H1 (cell line): ENCODE measurements at regions not wholly inside any gene's neighbourhood (a gene's known extent, or its start where the extent isn't known, plus 50 kb on each side); places are given as distances from the start of the nearest gene placed in this dataset.

ENCODE experiments used
- CTCF ChIA-PET: fragments of 300-600 bp; sonication (Branson Sonifier 250); formaldehyde crosslinking; loops from one replicate; lab custom pipeline; 2021; ENCODE audit not compliant: partially characterized antibody; lab: Charles Lee
- POLR2A ChIA-PET: fragments of 300-600 bp; sonication (Branson Sonifier 250); formaldehyde crosslinking; loops from one replicate; lab custom pipeline; 2021; ENCODE audit warnings: inconsistent platforms; ENCODE audit not compliant: partially characterized antibody; lab: Charles Lee
- DNase-seq, 2 experiments: peaks; one replicate each; pipeline versions ENCODE4 v3.0.0 to v3.0.0-alpha.2; 2010 to 2022; ENCODE audit warnings: low spot score in 2 of 2, low read depth in 1 of 2, mixed read lengths in 1 of 2
- FAIRE-seq: peaks from 2 replicates; lab custom pipeline; 2011; peaks lifted over from hg19 to GRCh38; lab: Jason Lieb, UNC
- H2AFZ ChIP-seq: 2 replicates; pipeline ENCODE4 v1.8.1; 2012; ENCODE audit warnings: low read length, inconsistent platforms
- H2AK5ac ChIP-seq: 2 replicates; pipeline ENCODE4 v1.6.1; 2013; ENCODE audit warnings: low read depth, low read length
- H2BK120ac ChIP-seq: replicated peaks from 2 replicates; pipeline ENCODE3; 2013; ENCODE audit warnings: low read depth, low read length, inconsistent platforms
- H2BK12ac ChIP-seq: 2 replicates; pipeline ENCODE4 v1.6.1; 2013; ENCODE audit warnings: low read depth, low read length
- H2BK15ac ChIP-seq: 2 replicates; pipeline ENCODE4 v1.6.1; 2013; ENCODE audit warnings: low read length
- H2BK20ac ChIP-seq: 2 replicates; pipeline ENCODE4 v1.6.1; 2013; ENCODE audit warnings: low read length
- H2BK5ac ChIP-seq: 2 replicates; pipeline ENCODE4 v1.6.1; 2013; ENCODE audit warnings: low read depth, low read length
- H3K14ac ChIP-seq: 2 replicates; pipeline ENCODE4 v1.6.1; 2013; ENCODE audit warnings: inconsistent platforms; ENCODE audit not compliant: insufficient read length
- H3K18ac ChIP-seq: 2 replicates; pipeline ENCODE4 v1.6.1; 2013; ENCODE audit warnings: low read length; ENCODE audit errors: extremely low read depth
- H3K23ac ChIP-seq: 2 replicates; pipeline ENCODE4 v1.6.1; 2013; ENCODE audit warnings: inconsistent platforms; ENCODE audit not compliant: insufficient read length
- H3K23me2 ChIP-seq: 2 replicates; pipeline ENCODE4 v1.6.1; 2013; ENCODE audit warnings: low read depth, low read length
- H3K27ac ChIP-seq: 2 replicates; pipeline ENCODE4 v1.6.1; 2011; ENCODE audit warnings: low read depth, low read length, inconsistent platforms
- H3K27me3 ChIP-seq, 4 experiments: replicated peaks in 1 of 4; 1 replicate in 1 of 4; 2 replicates in 3 of 4; pipeline versions ENCODE4 v1.6.1 to v1.8.1; 2011 to 2013; ENCODE audit warnings: low read length in 3 of 4, mild to moderate bottlenecking in 3 of 4, inconsistent platforms in 2 of 4, mixed read lengths in 2 of 4, moderate library complexity in 1 of 4; ENCODE audit not compliant: control insufficient read depth in 3 of 4, insufficient read depth in 3 of 4; ENCODE audit errors: extremely low read depth in 1 of 4
- H3K36me3 ChIP-seq, 4 experiments: 2 replicates each; pipeline versions ENCODE4 v1.6.1 to v1.8.1; 2011 to 2013; ENCODE audit warnings: mild to moderate bottlenecking in 4 of 4, low read length in 3 of 4, moderate library complexity in 2 of 4, control low read depth in 1 of 4, inconsistent platforms in 1 of 4; ENCODE audit not compliant: insufficient read depth in 4 of 4, control insufficient read depth in 2 of 4
- H3K4ac ChIP-seq: replicated peaks from 2 replicates; pipeline ENCODE3; 2013; ENCODE audit warnings: low read length, low read depth, mixed read lengths, inconsistent platforms; ENCODE audit not compliant: insufficient read length
- H3K4me1 ChIP-seq, 4 experiments: replicated peaks in 1 of 4; 1 replicate in 1 of 4; 2 replicates in 3 of 4; pipeline versions ENCODE4 v1.6.1 to v1.8.1; 2011 to 2013; ENCODE audit warnings: low read length in 3 of 4, inconsistent platforms in 2 of 4, mixed read lengths in 1 of 4; ENCODE audit not compliant: insufficient read depth in 4 of 4, control insufficient read depth in 3 of 4
- H3K4me2 ChIP-seq, 2 experiments: 2 replicates each; pipeline versions ENCODE4 v1.6.1 to v1.8.1; 2011 to 2013; ENCODE audit warnings: low read depth in 2 of 2, low read length in 2 of 2, control low read depth in 1 of 2, inconsistent platforms in 1 of 2, mild to moderate bottlenecking in 1 of 2; ENCODE audit not compliant: insufficient read depth in 1 of 2
- H3K4me3 ChIP-seq, 4 experiments: fragments of 200-600, 300-600 bp in 1 of 4; sonication (generic), shearing (Covaris generic), sonication (Bioruptor Twin) in 1 of 4; 2 replicates each; pipeline versions ENCODE4 v1.5.1 to v1.8.1; 2011 to 2016; ENCODE audit warnings: low read length in 4 of 4, low read depth in 3 of 4, control low read depth in 2 of 4, inconsistent platforms in 2 of 4, mild to moderate bottlenecking in 2 of 4, mixed read lengths in 1 of 4, moderate library complexity in 1 of 4; ENCODE audit not compliant: insufficient read depth in 2 of 4; ENCODE audit errors: extremely low read depth in 1 of 4
- H3K56ac ChIP-seq: replicated peaks from 2 replicates; pipeline ENCODE3; 2013; ENCODE audit warnings: low read depth, mild to moderate bottlenecking, mixed read lengths, low read length, inconsistent platforms; ENCODE audit not compliant: insufficient read length
- H3K79me1 ChIP-seq: 2 replicates; pipeline ENCODE4 v1.6.1; 2013; ENCODE audit warnings: low read depth, low read length, control low read depth
- H3K79me2 ChIP-seq, 2 experiments: 2 replicates each; pipeline versions ENCODE4 v1.6.1 to v1.8.1; 2012 to 2013; ENCODE audit warnings: low read length in 2 of 2, mild to moderate bottlenecking in 2 of 2, inconsistent platforms in 1 of 2; ENCODE audit not compliant: insufficient read depth in 2 of 2, control insufficient read depth in 1 of 2
- H3K9ac ChIP-seq, 4 experiments: replicated peaks in 1 of 4; 1 replicate in 1 of 4; 2 replicates in 3 of 4; pipeline versions ENCODE4 v1.6.1 to v1.8.1; 2011 to 2013; ENCODE audit warnings: low read depth in 3 of 4, low read length in 3 of 4, control low read depth in 2 of 4, mild to moderate bottlenecking in 2 of 4, moderate library complexity in 2 of 4, inconsistent platforms in 1 of 4; ENCODE audit errors: extremely low read depth in 1 of 4
- H3K9me3 ChIP-seq, 2 experiments: 2 replicates each; pipeline versions ENCODE4 v1.6.1 to v1.8.1; 2012 to 2013; ENCODE audit warnings: mild to moderate bottlenecking in 2 of 2, moderate library complexity in 2 of 2, control low read depth in 1 of 2, inconsistent platforms in 1 of 2, low read depth in 1 of 2, low read length in 1 of 2, mixed read lengths in 1 of 2; ENCODE audit not compliant: insufficient read depth in 2 of 2
- H4K20me1 ChIP-seq, 2 experiments: replicated peaks in 1 of 2; 2 replicates each; pipeline versions ENCODE3 to v1.8.1; 2011 to 2013; ENCODE audit warnings: inconsistent platforms in 2 of 2, low read length in 2 of 2, mild to moderate bottlenecking in 1 of 2; ENCODE audit not compliant: insufficient read depth in 2 of 2, control insufficient read depth in 1 of 2
- H4K5ac ChIP-seq: 2 replicates; pipeline ENCODE4 v1.6.1; 2013; ENCODE audit warnings: low read length, low read depth, mixed read lengths, inconsistent platforms; ENCODE audit not compliant: insufficient read length
- H4K8ac ChIP-seq: 2 replicates; pipeline ENCODE4 v1.8.0; 2013; ENCODE audit warnings: mild to moderate bottlenecking, moderate library complexity, low read length, inconsistent platforms; ENCODE audit not compliant: insufficient read depth; ENCODE audit errors: extremely low read depth
- H4K91ac ChIP-seq: replicated peaks from 2 replicates; pipeline ENCODE3; 2013; ENCODE audit warnings: low read length, mixed read lengths, inconsistent platforms; ENCODE audit not compliant: insufficient read length
- BACH1 ChIP-seq: IDR thresholded peaks from 2 replicates; pipeline ENCODE4 v1.6.1; 2012; ENCODE audit warnings: low read length, improper control_type of control experiment
- CHD1 ChIP-seq: IDR thresholded peaks from 2 replicates; pipeline ENCODE4 v1.6.1; 2012; ENCODE audit warnings: low read depth, low read length, improper control_type of control experiment
- GTF2F1 ChIP-seq: IDR thresholded peaks from 2 replicates; pipeline ENCODE4 v1.6.1; 2012; ENCODE audit warnings: low read depth, low read length, improper control_type of control experiment, borderline replicate concordance
- MAFK ChIP-seq: IDR thresholded peaks from 2 replicates; pipeline ENCODE4 v1.6.1; 2012; ENCODE audit warnings: low read depth, mild to moderate bottlenecking, improper control_type of control experiment, low read length
- YY1 ChIP-seq: IDR thresholded peaks from 2 replicates; pipeline ENCODE4 v1.6.1; 2011; ENCODE audit warnings: low read depth, mild to moderate bottlenecking, low read length
- ZNF274 ChIP-seq: IDR thresholded peaks from 2 replicates; pipeline ENCODE4 v1.7.0; 2012; ENCODE audit warnings: low read length, borderline replicate concordance; ENCODE audit errors: extremely low read depth

- H3K79me2 ChIP-seq: no peaks in the 10 kb centered on the region
- no peaks in the 10 kb centered on the region for H3K36me3 ChIP-seq
- no peak overlapping the region for H2AFZ ChIP-seq
- no peak overlapping the region for H3K4me3 ChIP-seq
- no peak overlapping the region for H3K9ac ChIP-seq
- H3K23me2 ChIP-seq: no peaks in the 10 kb centered on the region; the same call in 1 of the 2 replicates
- FAIRE-seq (no peak), DNase-seq (no peak)
- no peak overlapping the region for H3K4me2 ChIP-seq
- no peak overlapping the region for H3K27ac ChIP-seq
- no peak for TF ChIP-seq BACH1
- no peak for TF ChIP-seq YY1
- no peak for TF ChIP-seq ZNF274
- no peak for TF ChIP-seq GTF2F1
- no peak for TF ChIP-seq CHD1
- 0 out of 2 replicates have a peak, but pooled peaks have one; percentile 8 for TF ChIP-seq MAFK
- H3K14ac ChIP-seq: no peak overlapping the region
- no peak overlapping the region for H4K91ac ChIP-seq
- ChIA-PET POLR2A (no interaction called here), CTCF (no interaction called here)
- no peaks in the 10 kb centered on the region for H3K79me1 ChIP-seq
- no peak overlapping the region for H2BK15ac ChIP-seq
- H2BK12ac ChIP-seq: no peak overlapping the region
- no peak overlapping the region for H4K5ac ChIP-seq
- H2AK5ac ChIP-seq: no peak overlapping the region
- H2BK5ac ChIP-seq: no peak overlapping the region; the same call in 1 of the 2 replicates
- H3K27me3 ChIP-seq: no peaks in the 10 kb centered on the region
- no peak overlapping the region for H3K23ac ChIP-seq
- no peaks in the 10 kb centered on the region for H3K9me3 ChIP-seq
- H2BK20ac ChIP-seq: no peak overlapping the region
- no peak overlapping the region for H4K8ac ChIP-seq
- no peak overlapping the region for H3K18ac ChIP-seq
- no peak overlapping the region for H3K4ac ChIP-seq
- H3K56ac ChIP-seq: no peak overlapping the region
- peaks cover 0 to 19% (median 4%) of the 10 kb centered on the region in 4 experiments; a peak in 5 of 7 replicates for H3K4me1 ChIP-seq
- no peaks in the 10 kb centered on the region for H4K20me1 ChIP-seq
- no peak overlapping the region for H2BK120ac ChIP-seq
These were observed 205.9 kb upstream of the GBE1 start for GRCh38 chr3:81967393-81967792.
